CD4-positive, alpha-beta T cell treated with Interleukin-2 at 100 ng/mL for 4 hours (primary cell): ENCODE measurements at regions not wholly inside any gene's neighbourhood (a gene's known extent, or its start where the extent isn't known, plus 50 kb on each side); places are given as distances from the start of the nearest gene placed in this dataset.
A peak's percentile ranks its signal among the peaks of the same experiment; 100 is the strongest.

Experiments
- DNase-seq: peaks from one replicate; pipeline ENCODE4 v3.0.0-alpha.2; 2020; ENCODE audit warnings: low spot score

- DNase-seq, result no peak
These were observed 65.0 kb downstream of the NOL4 start for GRCh38 chr18:34159691-34160185.

DNA sequence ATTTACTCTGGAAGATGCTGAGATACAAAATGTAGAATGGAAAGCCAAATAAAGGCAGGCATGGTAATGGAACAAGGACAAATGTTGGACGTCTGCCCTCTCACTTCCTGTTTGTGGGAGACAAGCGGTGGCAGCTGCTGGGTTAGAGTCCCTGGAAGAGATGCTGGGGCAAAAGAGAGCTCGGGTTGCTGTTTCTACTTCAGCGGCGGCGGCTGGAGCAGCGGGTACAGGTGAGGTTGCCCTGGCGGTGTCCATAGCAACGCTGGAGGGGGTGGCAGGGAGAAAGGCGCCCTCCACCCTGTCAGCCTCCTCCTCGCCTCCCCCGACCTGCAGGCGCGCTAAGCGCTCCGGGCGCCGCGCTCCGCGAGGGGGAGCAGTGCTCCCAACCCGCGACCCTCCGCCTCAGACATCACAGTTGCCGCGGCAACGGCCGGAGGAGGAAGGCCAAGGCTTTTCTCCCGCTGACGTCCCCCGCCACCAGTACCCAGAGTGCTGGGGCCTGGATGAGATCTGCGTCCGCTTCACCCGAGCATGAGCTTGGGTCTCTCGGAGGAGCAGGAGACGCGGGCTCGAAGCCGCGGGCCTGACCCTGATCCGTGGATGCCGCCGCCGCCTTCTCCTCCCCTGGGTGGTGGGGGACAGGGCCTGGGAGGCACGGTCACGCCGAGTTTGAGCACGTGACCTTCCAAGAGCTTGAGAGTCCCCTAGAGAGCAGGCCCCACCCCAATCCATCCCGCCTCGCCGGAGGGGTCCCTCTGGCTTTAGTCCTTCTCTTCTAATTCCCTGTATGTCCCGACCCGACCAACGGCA is 65.6 kb downstream of the NOL4 start:
- no peak for DNase-seq

- DNase-seq, result no peak
These were observed 71.0 kb downstream of the NOL4 start for GRCh38 chr18:34153711-34154110.

GRCh38 chr18:34131006-34131405 is 93.7 kb downstream of the NOL4 start:
- no peak for DNase-seq

DNA sequence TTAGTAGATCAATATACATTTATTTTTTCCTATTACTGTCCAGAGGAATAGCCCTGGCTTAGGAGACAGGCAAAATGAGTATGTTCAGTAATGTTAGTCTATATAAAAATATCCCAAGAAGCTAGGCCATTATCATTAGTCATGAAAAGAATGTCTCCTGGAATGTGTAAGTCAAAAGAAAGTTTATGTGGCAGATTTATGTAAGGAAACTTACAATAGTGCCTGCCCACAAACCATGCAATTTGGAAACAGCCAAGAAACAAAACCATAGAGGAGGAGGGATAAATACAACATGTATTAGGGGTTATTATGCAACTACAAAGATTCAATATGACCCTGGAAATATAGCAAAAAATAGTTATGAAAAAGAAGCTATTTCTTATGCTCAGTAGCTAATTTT is 96.3 kb downstream of the NOL4 start:
- DNase-seq, result no peak

GRCh38 chr18:34126121-34126520 is 98.6 kb downstream of the NOL4 start:
- DNase-seq, result no peak

- DNase-seq, result peak; percentile 6
These were observed 101.9 kb downstream of the NOL4 start for GRCh38 chr18:34122724-34123334.

DNA sequence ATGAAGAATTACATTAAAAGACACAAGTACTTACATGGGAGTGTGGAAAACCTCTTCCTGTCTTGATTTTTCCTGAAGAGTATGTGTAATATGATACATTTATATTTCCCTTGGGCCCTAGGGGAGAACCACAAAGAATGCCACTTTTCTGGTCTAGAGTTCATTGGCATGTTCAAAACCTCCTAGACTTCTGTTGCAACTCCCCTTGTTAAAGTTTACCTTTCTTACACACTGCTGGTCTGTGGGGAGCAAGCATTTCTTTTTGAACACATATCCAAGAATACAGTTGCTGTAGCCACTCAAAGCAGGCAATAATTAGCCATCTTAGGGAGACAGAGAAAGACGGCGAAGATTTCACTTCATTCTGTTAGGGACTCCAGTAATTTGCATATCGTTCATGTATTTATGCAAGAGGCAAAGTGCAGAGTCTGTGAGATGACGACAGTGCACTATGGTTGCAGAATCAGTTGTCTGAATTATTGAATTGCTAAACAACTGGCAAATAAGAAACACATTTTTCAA is 103.5 kb downstream of the NOL4 start:
- no peak for DNase-seq

GRCh38 chr18:34120294-34120693 is 104.4 kb downstream of the NOL4 start:
- DNase-seq, result no peak

GRCh38 chr18:34117319-34117718 is 107.4 kb downstream of the NOL4 start:
- DNase-seq, result no peak

DNA sequence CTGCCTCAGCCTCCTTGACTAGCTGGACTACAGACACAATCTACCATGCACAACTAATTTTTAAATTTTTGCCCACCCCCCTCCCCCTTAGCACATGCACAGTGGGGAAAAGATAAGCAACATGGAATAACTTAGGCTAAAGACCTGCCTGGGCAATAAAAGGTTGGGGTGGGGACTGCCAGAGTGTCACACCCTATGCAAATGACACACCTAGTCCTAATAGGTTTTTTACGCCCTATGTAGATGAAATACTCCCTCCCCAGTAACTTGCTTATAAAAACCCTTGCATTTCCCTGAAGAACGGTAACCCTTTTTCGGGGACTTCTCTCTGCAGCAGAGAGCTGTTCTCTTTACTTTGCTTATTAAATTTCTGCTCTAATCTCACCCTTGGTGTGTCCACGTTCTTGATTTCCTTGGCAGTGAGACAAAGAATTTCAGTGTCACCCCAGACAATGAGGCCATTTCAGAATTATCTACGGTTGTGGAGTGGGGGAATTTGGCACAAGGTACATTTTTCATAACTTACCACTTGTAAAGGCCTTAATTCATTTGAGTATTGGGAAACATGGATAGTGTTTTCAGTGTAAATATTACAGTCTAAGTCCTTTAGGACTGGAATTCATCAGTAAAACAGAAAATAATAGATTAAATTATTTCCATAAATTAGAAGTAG is 109.2 kb downstream of the NOL4 start:
- DNase-seq, result no peak

DNA sequence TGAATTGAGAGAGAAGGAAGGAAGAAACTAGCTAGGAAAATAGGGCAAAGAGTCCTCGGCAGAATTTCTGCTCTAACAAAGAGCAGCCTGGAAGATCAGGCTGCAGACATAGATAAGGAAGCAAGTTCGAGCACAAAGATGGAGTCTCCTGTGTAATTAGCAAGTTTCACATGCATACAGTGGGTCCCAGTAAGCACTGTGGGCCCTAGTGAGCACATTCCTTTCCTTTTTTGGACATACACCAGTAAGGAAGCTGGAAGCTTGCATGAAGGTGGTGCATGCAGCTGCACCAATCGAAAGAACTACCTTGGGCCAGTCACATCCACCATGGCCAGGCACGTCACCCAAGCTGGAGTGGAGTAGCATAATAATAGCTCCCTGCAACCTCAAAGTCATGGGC is 109.7 kb downstream of the NOL4 start:
- no peak for DNase-seq

- DNase-seq, result no peak
These were observed 116.5 kb downstream of the NOL4 start for GRCh38 chr18:34108206-34108605.

DNA sequence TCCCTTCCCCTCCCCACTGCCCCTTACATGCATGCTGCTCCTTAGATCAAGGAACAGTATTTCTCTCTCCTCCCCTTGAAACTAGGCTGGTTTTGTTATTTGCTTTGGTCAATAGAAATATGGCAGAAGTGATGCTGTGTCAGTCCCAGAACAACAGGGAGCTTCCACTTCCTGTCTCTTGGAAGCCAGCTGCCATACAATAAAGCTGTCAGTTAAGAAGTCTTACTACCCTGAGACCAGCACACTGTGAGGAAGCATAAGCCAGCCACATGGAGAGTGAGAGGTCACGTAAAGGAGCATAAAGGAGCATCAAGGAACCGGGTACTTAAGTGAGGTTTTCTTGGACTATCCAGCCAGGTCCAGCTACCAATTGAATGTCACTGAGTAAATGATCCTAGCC is 126.6 kb downstream of the NOL4 start:
- DNase-seq, result no peak

DNA sequence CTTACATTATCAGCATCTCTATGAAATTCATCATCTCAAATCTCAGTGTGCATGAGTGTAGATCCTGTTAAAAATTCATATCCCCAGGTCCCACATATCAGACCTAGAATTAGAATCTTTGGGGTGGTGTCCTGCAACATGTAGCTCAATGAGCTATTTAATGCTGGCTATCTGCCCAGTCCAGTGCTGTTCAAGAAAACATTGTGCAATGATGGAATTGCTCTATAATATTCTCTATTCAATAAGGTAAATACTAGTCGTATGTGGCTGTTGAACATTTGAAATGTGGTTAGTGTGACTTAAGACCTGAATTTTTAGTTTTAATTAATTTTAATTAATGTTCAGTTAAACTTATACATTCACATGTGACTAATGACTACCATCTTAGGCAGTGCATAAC is 127.4 kb downstream of the NOL4 start:
- DNase-seq, result no peak

DNA sequence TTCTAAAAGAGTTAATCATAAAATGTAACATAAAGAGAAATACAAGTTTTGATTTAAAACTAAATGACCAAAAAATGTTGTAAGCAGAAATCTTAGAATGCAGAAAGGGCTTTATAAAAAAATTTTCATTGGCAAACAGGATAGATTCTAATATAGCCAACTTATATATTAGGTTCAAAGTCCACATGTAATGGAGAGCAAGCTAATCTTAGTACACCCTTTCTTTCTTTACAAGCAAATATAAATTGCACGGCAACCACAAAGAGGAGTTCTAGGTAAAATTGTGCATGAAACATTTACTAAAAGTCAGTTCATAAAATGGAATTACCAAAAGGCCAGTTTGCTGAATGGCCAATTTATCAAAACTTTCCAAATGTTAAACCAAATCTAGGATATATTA is 130.6 kb downstream of the NOL4 start:
- no peak for DNase-seq

GRCh38 chr18:34092796-34093195 is 131.9 kb downstream of the NOL4 start:
- no peak for DNase-seq

GRCh38 chr18:34086370-34086769 is 138.3 kb downstream of the NOL4 start:
- DNase-seq, result no peak

DNA sequence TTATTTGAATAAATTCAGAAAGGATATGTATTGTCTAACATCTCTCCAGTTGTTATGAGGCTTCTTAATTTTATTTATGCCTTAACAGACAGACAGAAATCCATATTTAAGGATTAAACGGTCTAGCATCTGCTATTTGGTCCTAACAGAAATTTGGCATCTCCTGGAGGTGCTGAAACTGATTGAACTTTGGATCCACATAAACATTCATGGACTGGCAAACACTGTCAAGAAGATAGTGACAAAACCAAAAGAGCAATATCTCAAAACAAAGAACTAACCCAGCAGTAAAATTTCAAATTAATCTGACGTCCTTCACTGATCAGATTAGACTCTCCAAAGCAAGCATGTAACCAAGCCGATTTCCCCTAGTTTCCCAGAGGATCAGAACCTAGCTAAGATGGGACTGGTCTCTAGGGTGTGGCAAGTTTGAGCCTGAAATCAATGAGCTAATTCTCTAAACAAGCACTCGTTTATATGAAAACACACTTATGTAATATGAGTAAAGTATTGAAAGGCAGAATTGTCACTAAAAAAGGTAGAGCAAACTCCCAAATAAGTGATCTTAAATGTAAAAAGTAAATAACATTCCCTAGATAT is 139.5 kb downstream of the NOL4 start:
- no peak for DNase-seq

DNA sequence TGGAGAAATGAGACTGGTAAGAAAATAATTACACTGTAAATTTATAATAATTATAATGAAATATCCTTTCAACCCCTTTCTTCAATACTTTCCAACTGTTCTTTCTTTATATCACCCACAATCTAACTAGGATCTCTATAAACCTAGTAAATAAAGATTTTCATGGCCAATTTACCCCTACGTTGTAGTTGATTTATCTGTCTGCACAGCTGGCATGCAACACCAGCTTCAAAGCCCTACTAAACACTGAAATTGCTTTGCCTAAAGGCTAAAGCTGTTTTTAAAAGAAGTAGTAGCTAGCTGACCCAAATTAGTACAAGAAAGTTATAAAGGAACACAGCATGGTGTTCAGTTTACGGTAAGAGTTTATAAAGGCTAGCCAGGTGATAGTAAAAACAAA is 140.1 kb downstream of the NOL4 start:
- no peak for DNase-seq

- no peak for DNase-seq
These were observed 140.7 kb downstream of the NOL4 start for GRCh38 chr18:34083910-34084535.

DNA sequence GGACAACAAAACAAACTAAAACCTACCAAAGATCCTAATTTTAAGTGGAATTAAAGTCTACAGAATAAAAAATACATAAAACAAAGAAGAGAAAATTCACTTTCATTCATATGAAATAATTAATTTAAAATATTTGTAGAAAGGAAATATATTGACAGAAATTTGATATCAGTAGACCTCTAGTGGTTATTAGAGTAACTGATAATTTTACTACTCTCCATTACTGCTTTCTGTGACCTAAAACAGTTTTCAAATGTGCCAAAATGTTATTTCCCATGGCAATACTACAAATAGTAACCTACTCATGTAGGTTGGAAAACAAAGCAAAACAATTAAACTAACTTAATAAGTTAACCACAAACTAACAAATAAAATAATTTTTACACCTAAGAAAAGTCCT is 147.1 kb downstream of the NOL4 start:
- DNase-seq, result no peak
